ENCODE measurements at regions not wholly inside any gene's neighbourhood (a gene's known extent, or its start where the extent isn't known, plus 50 kb on each side); places are given as distances from the start of the nearest gene placed in this dataset.

DNA sequence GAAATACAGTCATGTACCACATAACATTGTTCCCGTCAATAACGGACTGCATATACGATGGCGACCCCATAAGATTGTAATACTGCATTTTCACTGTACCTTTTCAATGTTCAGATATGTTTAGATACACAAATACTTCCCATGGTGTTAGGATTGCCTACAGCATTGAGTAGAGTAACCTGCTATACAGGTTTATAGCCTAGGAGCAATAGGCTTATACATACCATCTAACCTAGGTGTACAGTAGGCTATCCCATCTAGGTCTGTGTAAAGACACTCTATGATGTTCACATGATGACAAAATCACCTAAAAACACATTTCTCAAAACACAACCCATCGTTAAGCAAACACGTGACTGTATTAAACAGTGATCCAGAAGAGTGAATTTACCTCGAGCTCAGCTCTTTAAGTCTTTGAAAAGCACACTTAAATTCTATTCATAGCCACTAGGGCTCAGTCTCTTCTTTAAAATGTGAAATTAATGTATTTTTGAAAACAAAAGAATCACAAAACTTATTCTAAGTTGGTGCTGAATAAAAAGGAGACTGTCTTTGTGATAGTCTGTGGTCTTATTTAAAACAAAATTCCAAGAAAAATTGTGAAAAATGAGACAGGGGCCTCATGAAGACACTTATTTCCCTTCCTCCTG is 239.1 kb upstream of the ARID2 start:
- TF ChIP-seq, protein P1, sequence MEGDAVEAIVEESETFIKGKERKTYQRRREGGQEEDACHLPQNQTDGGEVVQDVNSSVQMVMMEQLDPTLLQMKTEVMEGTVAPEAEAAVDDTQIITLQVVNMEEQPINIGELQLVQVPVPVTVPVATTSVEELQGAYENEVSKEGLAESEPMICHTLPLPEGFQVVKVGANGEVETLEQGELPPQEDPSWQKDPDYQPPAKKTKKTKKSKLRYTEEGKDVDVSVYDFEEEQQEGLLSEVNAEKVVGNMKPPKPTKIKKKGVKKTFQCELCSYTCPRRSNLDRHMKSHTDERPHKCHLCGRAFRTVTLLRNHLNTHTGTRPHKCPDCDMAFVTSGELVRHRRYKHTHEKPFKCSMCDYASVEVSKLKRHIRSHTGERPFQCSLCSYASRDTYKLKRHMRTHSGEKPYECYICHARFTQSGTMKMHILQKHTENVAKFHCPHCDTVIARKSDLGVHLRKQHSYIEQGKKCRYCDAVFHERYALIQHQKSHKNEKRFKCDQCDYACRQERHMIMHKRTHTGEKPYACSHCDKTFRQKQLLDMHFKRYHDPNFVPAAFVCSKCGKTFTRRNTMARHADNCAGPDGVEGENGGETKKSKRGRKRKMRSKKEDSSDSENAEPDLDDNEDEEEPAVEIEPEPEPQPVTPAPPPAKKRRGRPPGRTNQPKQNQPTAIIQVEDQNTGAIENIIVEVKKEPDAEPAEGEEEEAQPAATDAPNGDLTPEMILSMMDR (IDR thresholded peaks at IDR 0.05; ENCODE audit: poor library complexity, severe bottlenecking): no peak
- TF ChIP-seq SMC3 (conservative IDR thresholded peaks at IDR 0.05; ENCODE audit: poor library complexity) (no peak), MXI1 (conservative IDR thresholded peaks at IDR 0.05; ENCODE audit: poor library complexity, severe bottlenecking) (no peak), POLR2AphosphoS5 (IDR thresholded peaks at IDR 0.05) (no peak), TAF1 (IDR thresholded peaks at IDR 0.05; ENCODE audit: low read depth) (no peak)

All from neural cell (in vitro differentiated cells).